Lower leg skin (tissue), 3 donors: ENCODE measurements at regions not wholly inside any gene's neighbourhood (a gene's known extent, or its start where the extent isn't known, plus 50 kb on each side); places are given as distances from the start of the nearest gene placed in this dataset.

Source experiments
- POLR2A ChIP-seq, 2 donors: fragments of 450-650 bp; IDR thresholded peaks; one replicate each; pipeline ENCODE4 v1.6.1; 2016 to 2017; ENCODE audit warnings: antibody characterized with exemption in 2 of 2, mild to moderate bottlenecking in 1 of 2, moderate library complexity in 1 of 2
- TF ChIP-seq, protein P1 (sequence below), 3 donors: fragments of 450-650 bp; IDR thresholded peaks; one replicate each; pipeline ENCODE4 v1.5.1; 2016; ENCODE audit warnings: antibody characterized with exemption in 3 of 3, mild to moderate bottlenecking in 3 of 3, moderate library complexity in 2 of 3

DNA sequence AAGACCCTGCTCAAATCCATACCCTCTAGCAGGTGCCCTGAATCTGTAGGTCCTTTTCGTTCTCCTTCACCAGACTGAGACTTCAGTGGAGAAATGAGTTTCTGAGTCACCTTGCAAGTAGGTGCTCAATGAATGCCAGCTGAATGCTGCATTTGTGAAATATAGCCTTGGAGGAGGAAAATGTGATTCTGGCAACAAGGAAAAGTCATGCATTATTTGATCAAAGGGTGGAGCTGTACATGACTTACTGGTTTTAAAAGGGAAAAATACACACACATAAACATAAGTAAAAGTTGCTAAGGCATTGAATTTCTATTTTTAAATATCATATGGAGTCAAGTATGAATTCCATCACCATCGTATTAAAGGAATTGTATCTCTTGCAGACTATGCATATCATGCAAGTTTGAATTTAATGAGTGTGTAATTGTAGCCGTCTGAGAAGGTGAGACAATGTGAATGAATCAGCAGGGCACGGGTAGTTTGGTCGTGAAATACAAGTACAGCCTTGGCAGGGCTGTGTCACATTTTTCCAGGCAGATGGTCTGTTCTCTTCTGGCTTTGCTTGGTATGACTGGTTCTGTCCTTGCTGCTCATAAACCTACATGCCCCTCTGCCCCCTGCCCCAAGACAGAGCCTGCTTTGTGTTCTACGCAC is 160.8 kb downstream of the COL6A3 start:
- TF ChIP-seq, protein P1, sequence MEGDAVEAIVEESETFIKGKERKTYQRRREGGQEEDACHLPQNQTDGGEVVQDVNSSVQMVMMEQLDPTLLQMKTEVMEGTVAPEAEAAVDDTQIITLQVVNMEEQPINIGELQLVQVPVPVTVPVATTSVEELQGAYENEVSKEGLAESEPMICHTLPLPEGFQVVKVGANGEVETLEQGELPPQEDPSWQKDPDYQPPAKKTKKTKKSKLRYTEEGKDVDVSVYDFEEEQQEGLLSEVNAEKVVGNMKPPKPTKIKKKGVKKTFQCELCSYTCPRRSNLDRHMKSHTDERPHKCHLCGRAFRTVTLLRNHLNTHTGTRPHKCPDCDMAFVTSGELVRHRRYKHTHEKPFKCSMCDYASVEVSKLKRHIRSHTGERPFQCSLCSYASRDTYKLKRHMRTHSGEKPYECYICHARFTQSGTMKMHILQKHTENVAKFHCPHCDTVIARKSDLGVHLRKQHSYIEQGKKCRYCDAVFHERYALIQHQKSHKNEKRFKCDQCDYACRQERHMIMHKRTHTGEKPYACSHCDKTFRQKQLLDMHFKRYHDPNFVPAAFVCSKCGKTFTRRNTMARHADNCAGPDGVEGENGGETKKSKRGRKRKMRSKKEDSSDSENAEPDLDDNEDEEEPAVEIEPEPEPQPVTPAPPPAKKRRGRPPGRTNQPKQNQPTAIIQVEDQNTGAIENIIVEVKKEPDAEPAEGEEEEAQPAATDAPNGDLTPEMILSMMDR (IDR thresholded peaks at IDR 0.05) = no peak
- no peak for TF ChIP-seq POLR2A (IDR thresholded peaks at IDR 0.05)
